Kidney epithelial cell (primary cell): ENCODE measurements at regions not wholly inside any gene's neighbourhood (a gene's known extent, or its start where the extent isn't known, plus 50 kb on each side); places are given as distances from the start of the nearest gene placed in this dataset.
"Not testable (repeated sequence)": the region's sequence is repeated elsewhere in the genome, so short reads cannot be mapped to it uniquely, and the experiment has no call there.

Source experiments
- DNase-seq: peaks from one replicate; pipeline ENCODE4 v3.0.0-alpha.2; 2010; ENCODE audit warnings: low read depth
- H3K27me3 ChIP-seq: 2 replicates; pipeline ENCODE4 v1.6.0; 2011; ENCODE audit warnings: low read length; ENCODE audit not compliant: control insufficient read depth, insufficient read depth
- H3K36me3 ChIP-seq: 2 replicates; pipeline ENCODE4 v1.5.1; 2011; ENCODE audit warnings: low read length; ENCODE audit not compliant: control insufficient read depth, insufficient read depth
- H3K4me3 ChIP-seq: 2 replicates; pipeline ENCODE4 v1.5.1; 2011; ENCODE audit warnings: low read depth, mild to moderate bottlenecking, control low read depth, low read length
- TF ChIP-seq, protein P1 (sequence below): IDR thresholded peaks from 2 replicates; pipeline ENCODE4 v1.5.1; 2011; ENCODE audit warnings: mild to moderate bottlenecking, moderate library complexity, low read length, control low read depth, inconsistent platforms; ENCODE audit not compliant: insufficient read depth, poor library complexity, severe bottlenecking

DNA sequence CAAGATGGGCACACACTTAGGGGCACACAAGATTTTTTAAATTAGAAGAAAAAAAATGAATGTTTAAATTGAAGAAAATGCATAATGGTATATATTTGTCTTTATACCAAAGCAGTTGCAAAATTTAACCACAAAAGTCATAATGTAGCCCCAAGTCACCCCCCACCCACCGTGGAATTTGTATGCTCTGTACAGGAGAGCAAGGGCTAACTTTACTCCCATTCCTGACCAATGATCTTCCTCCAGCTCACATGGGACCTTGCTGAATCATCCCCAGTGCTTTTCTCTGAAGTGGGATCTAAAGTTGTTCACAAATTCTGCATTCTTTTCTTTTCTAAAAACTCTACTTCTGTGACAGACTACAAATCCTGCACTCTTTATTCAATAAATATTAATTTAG, 597.0 kb downstream of the UQCRFS1 start:
- Histone ChIP-seq H3K36me3 (no peaks in the 10 kb centered on the region), H3K4me3 (no peak overlapping the region), H3K27me3 (no peaks in the 10 kb centered on the region)
- DNase-seq = no peak
- TF ChIP-seq, protein P1, sequence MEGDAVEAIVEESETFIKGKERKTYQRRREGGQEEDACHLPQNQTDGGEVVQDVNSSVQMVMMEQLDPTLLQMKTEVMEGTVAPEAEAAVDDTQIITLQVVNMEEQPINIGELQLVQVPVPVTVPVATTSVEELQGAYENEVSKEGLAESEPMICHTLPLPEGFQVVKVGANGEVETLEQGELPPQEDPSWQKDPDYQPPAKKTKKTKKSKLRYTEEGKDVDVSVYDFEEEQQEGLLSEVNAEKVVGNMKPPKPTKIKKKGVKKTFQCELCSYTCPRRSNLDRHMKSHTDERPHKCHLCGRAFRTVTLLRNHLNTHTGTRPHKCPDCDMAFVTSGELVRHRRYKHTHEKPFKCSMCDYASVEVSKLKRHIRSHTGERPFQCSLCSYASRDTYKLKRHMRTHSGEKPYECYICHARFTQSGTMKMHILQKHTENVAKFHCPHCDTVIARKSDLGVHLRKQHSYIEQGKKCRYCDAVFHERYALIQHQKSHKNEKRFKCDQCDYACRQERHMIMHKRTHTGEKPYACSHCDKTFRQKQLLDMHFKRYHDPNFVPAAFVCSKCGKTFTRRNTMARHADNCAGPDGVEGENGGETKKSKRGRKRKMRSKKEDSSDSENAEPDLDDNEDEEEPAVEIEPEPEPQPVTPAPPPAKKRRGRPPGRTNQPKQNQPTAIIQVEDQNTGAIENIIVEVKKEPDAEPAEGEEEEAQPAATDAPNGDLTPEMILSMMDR = no peak

- H3K36me3 ChIP-seq = no peaks in the 10 kb centered on the region
- H3K27me3 ChIP-seq = no peaks in the 10 kb centered on the region
- no peak overlapping the region for H3K4me3 ChIP-seq
- DNase-seq = no peak
- TF ChIP-seq, protein P1 = no peak
Measured at GRCh38 chr19:28615546-28615916, 597.4 kb downstream of the UQCRFS1 start.

- no peak for DNase-seq
- no peaks in the 10 kb centered on the region for H3K36me3 ChIP-seq
- TF ChIP-seq, protein P1 = no peak
- no peak overlapping the region for H3K4me3 ChIP-seq
- no peaks in the 10 kb centered on the region for H3K27me3 ChIP-seq
Measured at GRCh38 chr19:28614634-28615545, 598.1 kb downstream of the UQCRFS1 start.

- DNase-seq = no peak
- TF ChIP-seq, protein P1 = no peak
- no peaks in the 10 kb centered on the region for H3K27me3 ChIP-seq
- H3K36me3 ChIP-seq = no peaks in the 10 kb centered on the region
- H3K4me3 ChIP-seq = no peak overlapping the region
Measured at GRCh38 chr19:28612275-28612769, 600.6 kb downstream of the UQCRFS1 start.

DNA sequence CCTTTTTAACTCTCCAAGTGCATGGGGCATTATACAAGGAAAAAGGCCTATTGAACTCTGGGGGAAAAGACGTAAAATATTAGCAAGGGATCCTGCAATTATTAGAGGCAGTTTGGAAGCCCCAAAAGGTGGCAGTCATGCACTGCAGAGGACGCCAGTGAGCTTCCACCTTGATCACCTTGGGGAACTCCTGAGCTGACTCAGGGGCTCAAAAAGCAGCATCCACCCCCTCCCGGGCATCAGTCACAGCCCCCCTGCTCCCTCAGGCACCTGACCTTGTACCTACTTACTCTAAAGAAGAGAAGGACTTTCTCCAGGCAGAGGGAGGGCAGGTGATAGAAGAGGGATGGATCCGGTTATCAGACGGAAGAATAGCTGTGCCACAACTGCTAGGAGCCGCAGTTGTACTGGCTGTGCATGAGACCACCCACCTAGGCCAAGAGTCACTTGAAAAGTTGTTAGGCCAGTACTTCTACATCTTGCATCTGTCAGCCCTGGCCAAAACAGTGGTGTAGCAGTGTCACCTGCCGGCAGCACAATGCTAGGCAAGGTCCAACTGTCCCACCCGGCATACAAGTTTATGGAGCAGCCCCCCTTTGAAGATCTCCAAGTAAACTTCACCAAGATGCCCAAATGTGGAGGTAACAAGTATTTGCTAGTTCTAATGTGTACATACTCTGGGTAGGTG, 601.6 kb downstream of the UQCRFS1 start:
- not testable (repeated sequence) for H3K27me3 ChIP-seq, H3K4me3 ChIP-seq, H3K36me3 ChIP-seq, DNase-seq

DNA sequence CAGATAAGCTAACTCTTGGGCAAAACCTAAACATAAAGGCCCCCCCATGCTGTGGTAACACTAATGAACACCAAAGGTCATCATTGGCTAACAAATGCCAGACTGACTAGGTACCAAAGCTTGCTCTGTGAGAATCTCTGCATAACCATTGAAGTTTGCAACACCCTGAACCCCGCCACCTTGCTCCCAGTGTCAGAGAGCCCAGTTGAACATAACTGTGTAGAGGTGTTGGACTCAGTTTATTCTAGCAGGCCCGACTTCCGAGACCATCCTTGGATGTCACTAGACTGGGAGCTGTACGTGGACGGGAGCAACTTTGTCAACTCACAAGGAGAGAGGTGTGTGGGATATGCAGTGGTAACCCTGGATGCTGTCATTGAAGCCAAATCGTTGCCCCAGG, 602.2 kb downstream of the UQCRFS1 start:
- TF ChIP-seq, protein P1 = no peak
- DNase-seq = no peak
- no peaks in the 10 kb centered on the region for H3K27me3 ChIP-seq
- H3K4me3 ChIP-seq = no peak overlapping the region
- H3K36me3 ChIP-seq = no peaks in the 10 kb centered on the region
